ENCODE measurements at regions not wholly inside any gene's neighbourhood (a gene's known extent, or its start where the extent isn't known, plus 50 kb on each side); places are given as distances from the start of the nearest gene placed in this dataset.

DNA sequence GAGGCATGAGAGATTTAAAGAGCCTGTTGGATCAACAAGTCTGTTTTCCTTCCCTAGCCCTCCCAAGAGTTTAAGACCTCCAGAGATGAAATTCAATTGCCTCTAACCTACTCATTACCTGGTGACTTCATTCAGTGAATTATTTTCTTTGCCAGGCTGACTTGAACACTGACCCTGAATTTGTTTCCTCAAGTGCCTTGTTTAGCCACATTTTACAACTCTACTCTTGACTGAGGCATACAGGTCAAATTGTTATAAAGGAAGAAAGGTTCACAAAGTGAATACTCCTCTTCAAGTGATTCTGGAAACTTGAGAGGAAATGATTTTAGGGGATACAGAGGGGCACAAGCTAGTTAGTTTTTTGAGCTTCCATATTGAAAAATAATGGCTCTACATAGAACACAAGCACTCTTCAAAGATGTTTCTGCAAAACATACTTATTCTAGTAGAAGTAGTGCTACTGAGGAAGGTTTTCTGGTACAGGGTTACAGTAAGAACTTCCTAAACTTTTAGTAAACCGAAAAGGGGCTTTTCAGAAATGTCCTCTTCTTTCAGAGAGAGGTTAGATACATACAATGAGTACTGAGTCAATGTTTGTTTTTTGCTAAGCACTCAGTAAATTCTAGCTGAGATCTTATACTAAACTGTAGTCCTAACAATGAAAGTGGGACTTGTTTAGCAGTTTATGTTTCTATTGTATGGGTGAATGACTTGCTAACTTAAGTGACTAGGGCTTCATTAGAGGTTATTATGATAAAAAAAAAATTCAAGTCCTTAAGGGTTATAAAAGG lies 137.4 kb upstream of the SATB1 start:
- POLR2A ChIA-PET (ENCODE audit: low non-redundant PET) = no interaction called here
- CTCF ChIA-PET = no interaction called here
- Histone ChIP-seq H3K9me3 (ENCODE audit: low read depth, low read length, poor library complexity, severe bottlenecking) (no peaks in the 10 kb centered on the region), H3K27me3 (replicated peaks; ENCODE audit: insufficient read depth, low read depth, low read length, poor library complexity) (no peaks in the 10 kb centered on the region), H3K4me1 (ENCODE audit: insufficient read depth, low read length, poor library complexity, severe bottlenecking) (no peaks in the 10 kb centered on the region), H3K36me3 (ENCODE audit: insufficient read depth, low read length, poor library complexity, severe bottlenecking) (no peaks in the 10 kb centered on the region), H3K4me3 (ENCODE audit: low read depth, low read length, poor library complexity, severe bottlenecking) (no peak overlapping the region), H3K27ac (ENCODE audit: low read depth, low read length, poor library complexity, severe bottlenecking) (no peak overlapping the region)
- TF ChIP-seq CTCF (conservative IDR thresholded peaks at IDR 0.05; ENCODE audit: low read depth, low read length) = no peak
- no peak for TF ChIP-seq EZH2 (IDR thresholded peaks at IDR 0.05; ENCODE audit: borderline replicate concordance, low read depth, low read length, poor library complexity, severe bottlenecking)
- no TSS peak for BruUV-seq (replicated peaks)
- intact Hi-C loops (cut with micrococcal nuclease; ENCODE audit: unreplicated experiment) = no loop called here
- DNase-seq (ENCODE audit: low spot score) = no peak

DNA sequence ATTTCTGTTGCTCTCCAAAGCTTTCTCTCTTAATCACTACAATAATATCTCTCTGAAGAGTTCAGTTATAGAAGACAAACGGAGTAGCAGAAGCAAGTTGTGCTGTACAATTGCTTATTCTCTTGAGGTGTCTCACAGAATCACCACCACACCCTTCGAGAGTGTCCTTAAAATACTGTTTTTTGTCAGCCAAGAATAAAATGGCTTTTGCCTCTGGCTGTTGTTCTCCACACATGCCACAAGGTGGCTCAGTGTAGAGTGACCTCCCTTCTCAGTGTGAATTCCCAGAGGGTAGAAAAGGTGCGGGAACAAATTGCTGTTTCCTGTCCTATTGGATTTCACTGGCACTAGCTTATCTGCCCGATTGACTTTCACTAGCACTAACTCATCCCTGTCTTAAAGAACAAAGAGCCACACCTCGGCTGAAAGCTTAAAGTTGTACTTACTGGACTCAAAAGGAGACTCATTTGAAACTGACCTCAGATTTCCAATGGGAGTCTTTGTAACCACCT lies 134.2 kb upstream of the SATB1 start:
- no peak overlapping the region for H3K27ac ChIP-seq (ENCODE audit: low read depth, low read length, poor library complexity, severe bottlenecking)
- TF ChIP-seq EZH2 (IDR thresholded peaks at IDR 0.05; ENCODE audit: borderline replicate concordance, low read depth, low read length, poor library complexity, severe bottlenecking) (no peak), CTCF (conservative IDR thresholded peaks at IDR 0.05; ENCODE audit: low read depth, low read length) (peak; percentile 66)
- H3K4me1 ChIP-seq (ENCODE audit: insufficient read depth, low read length, poor library complexity, severe bottlenecking) = no peaks in the 10 kb centered on the region
- intact Hi-C loops (cut with micrococcal nuclease; ENCODE audit: unreplicated experiment) = loop anchor here (2.0 to 5.0 kb wide), 2 partner anchors 199 to 1308 kb away; no protein-coding TSS in a partner anchor
- CTCF ChIA-PET = interaction anchor here (1.3 kb wide), 1 partner anchor 429 kb away, joined by 4 read pairs; no protein-coding TSS in a partner anchor
- peak; percentile 71 for DNase-seq (ENCODE audit: low spot score)
- no TSS peak for BruUV-seq (replicated peaks)
- H3K4me3 ChIP-seq (ENCODE audit: low read depth, low read length, poor library complexity, severe bottlenecking) = no peak overlapping the region
- H3K36me3 ChIP-seq (ENCODE audit: insufficient read depth, low read length, poor library complexity, severe bottlenecking) = no peaks in the 10 kb centered on the region
- no peaks in the 10 kb centered on the region for H3K27me3 ChIP-seq (replicated peaks; ENCODE audit: insufficient read depth, low read depth, low read length, poor library complexity)
- POLR2A ChIA-PET (ENCODE audit: low non-redundant PET) = no interaction called here
- no peaks in the 10 kb centered on the region for H3K9me3 ChIP-seq (ENCODE audit: low read depth, low read length, poor library complexity, severe bottlenecking)

GRCh38 chr3:18558507-18558906 lies 133.4 kb upstream of the SATB1 start:
- DNase-seq (ENCODE audit: low spot score) = no peak
- BruUV-seq (replicated peaks) = no TSS peak
- ChIA-PET POLR2A (ENCODE audit: low non-redundant PET) (no interaction called here), CTCF (interaction anchor here (1.3 kb wide), 1 partner anchor 430 kb away, joined by 4 read pairs; no protein-coding TSS in a partner anchor)
- Histone ChIP-seq H3K27ac (ENCODE audit: low read depth, low read length, poor library complexity, severe bottlenecking) (no peak overlapping the region), H3K27me3 (replicated peaks; ENCODE audit: insufficient read depth, low read depth, low read length, poor library complexity) (no peaks in the 10 kb centered on the region), H3K4me1 (ENCODE audit: insufficient read depth, low read length, poor library complexity, severe bottlenecking) (no peaks in the 10 kb centered on the region), H3K36me3 (ENCODE audit: insufficient read depth, low read length, poor library complexity, severe bottlenecking) (no peaks in the 10 kb centered on the region), H3K4me3 (ENCODE audit: low read depth, low read length, poor library complexity, severe bottlenecking) (no peak overlapping the region), H3K9me3 (ENCODE audit: low read depth, low read length, poor library complexity, severe bottlenecking) (no peaks in the 10 kb centered on the region)
- TF ChIP-seq EZH2 (IDR thresholded peaks at IDR 0.05; ENCODE audit: borderline replicate concordance, low read depth, low read length, poor library complexity, severe bottlenecking) (no peak), CTCF (conservative IDR thresholded peaks at IDR 0.05; ENCODE audit: low read depth, low read length) (no peak)
- intact Hi-C loops (cut with micrococcal nuclease; ENCODE audit: unreplicated experiment) = loop anchor here (2.0 to 5.0 kb wide), 2 partner anchors 200 to 1309 kb away; no protein-coding TSS in a partner anchor
